DND-41 (cell line): ENCODE measurements at regions not wholly inside any gene's neighbourhood (a gene's known extent, or its start where the extent isn't known, plus 50 kb on each side); places are given as distances from the start of the nearest gene placed in this dataset.

Experiments
- ATAC-seq: fragments of 200-7000 bp; cut with Tn5 transposase; 3 replicates; pipeline ENCODE4 v1.9.1; 2021; ENCODE audit warnings: low read depth; ENCODE audit not compliant: insufficient read depth
- DNase-seq: peaks from one replicate; pipeline ENCODE4 v3.0.0-alpha.2; 2020
- H2AFZ ChIP-seq: 2 replicates; pipeline ENCODE4 v1.6.0; 2012; ENCODE audit warnings: low read depth, low read length
- H3K27ac ChIP-seq: 2 replicates; pipeline ENCODE4 v1.5.1; 2012; ENCODE audit warnings: low read length, inconsistent platforms
- H3K27me3 ChIP-seq: fragments of 200-600 bp; sonication (generic); 2 replicates; pipeline ENCODE4 v1.6.0; 2012; ENCODE audit warnings: low read length, mild to moderate bottlenecking, inconsistent platforms; ENCODE audit not compliant: insufficient read depth, poor library complexity
- H3K36me3 ChIP-seq: 2 replicates; pipeline ENCODE4 v1.5.1; 2012; ENCODE audit warnings: low read length, inconsistent platforms; ENCODE audit not compliant: insufficient read depth
- H3K4me1 ChIP-seq: 2 replicates; pipeline ENCODE4 v1.5.1; 2012; ENCODE audit warnings: mild to moderate bottlenecking, low read length; ENCODE audit not compliant: insufficient read depth
- H3K4me2 ChIP-seq: 2 replicates; pipeline ENCODE4 v1.6.0; 2012; ENCODE audit warnings: mild to moderate bottlenecking, moderate library complexity, low read length, inconsistent platforms; ENCODE audit not compliant: insufficient read depth
- H3K4me3 ChIP-seq, 2 experiments: fragments of 200-600 bp in 1 of 2; shearing (Covaris generic) in 1 of 2; 2 replicates each; pipeline ENCODE4 v1.5.1; 2012 to 2016; ENCODE audit warnings: inconsistent platforms in 2 of 2, low read length in 2 of 2, mild to moderate bottlenecking in 2 of 2, low read depth in 1 of 2, moderate library complexity in 1 of 2
- H3K79me2 ChIP-seq: 2 replicates; pipeline ENCODE4 v1.6.0; 2012; ENCODE audit warnings: low read length, inconsistent platforms; ENCODE audit not compliant: insufficient read depth
- H3K9ac ChIP-seq: 2 replicates; pipeline ENCODE4 v1.6.0; 2012; ENCODE audit warnings: low read depth, mild to moderate bottlenecking, inconsistent platforms, low read length, moderate library complexity
- H3K9me3 ChIP-seq: 2 replicates; pipeline ENCODE4 v1.5.1; 2012; ENCODE audit warnings: low read length, moderate library complexity, mild to moderate bottlenecking, inconsistent platforms; ENCODE audit not compliant: insufficient read depth, severe bottlenecking
- H4K20me1 ChIP-seq: 2 replicates; pipeline ENCODE4 v1.6.0; 2012; ENCODE audit warnings: low read length; ENCODE audit not compliant: insufficient read depth
- EZH2 ChIP-seq: IDR thresholded peaks from 3 replicates; pipeline ENCODE4 v1.6.1; 2012; ENCODE audit warnings: borderline replicate concordance, low read depth, mild to moderate bottlenecking, moderate library complexity, low read length, inconsistent platforms; ENCODE audit not compliant: severe bottlenecking
- TF ChIP-seq, protein P1 (sequence below): IDR thresholded peaks from 2 replicates; pipeline ENCODE4 v1.5.1; 2012; ENCODE audit warnings: borderline replicate concordance, low read length, moderate library complexity, mild to moderate bottlenecking; ENCODE audit not compliant: poor library complexity, severe bottlenecking; ENCODE audit errors: extremely low read depth

DNA sequence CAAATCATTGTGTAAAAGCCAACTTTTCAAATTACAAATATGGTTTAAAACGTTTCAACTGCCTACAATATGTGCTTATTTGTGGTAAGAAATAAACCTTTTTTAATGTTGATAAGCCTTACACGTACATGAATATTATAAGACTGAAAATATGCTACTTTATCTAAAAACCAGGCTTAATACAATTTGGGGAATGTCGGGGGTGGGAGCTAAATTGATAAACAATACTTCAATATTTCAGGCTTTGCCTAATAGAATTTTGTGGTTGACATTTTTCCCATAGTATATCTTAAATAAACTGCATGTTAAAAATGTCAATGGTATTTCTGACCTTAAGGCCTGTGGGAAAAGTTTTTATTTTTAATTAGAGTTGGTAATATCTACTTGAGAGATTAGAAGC, 69.8 kb upstream of the SLIT2 start:
- TF ChIP-seq, protein P1, sequence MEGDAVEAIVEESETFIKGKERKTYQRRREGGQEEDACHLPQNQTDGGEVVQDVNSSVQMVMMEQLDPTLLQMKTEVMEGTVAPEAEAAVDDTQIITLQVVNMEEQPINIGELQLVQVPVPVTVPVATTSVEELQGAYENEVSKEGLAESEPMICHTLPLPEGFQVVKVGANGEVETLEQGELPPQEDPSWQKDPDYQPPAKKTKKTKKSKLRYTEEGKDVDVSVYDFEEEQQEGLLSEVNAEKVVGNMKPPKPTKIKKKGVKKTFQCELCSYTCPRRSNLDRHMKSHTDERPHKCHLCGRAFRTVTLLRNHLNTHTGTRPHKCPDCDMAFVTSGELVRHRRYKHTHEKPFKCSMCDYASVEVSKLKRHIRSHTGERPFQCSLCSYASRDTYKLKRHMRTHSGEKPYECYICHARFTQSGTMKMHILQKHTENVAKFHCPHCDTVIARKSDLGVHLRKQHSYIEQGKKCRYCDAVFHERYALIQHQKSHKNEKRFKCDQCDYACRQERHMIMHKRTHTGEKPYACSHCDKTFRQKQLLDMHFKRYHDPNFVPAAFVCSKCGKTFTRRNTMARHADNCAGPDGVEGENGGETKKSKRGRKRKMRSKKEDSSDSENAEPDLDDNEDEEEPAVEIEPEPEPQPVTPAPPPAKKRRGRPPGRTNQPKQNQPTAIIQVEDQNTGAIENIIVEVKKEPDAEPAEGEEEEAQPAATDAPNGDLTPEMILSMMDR: no peak
- no peak for TF ChIP-seq EZH2
- ATAC-seq: no peak
- no peaks in the 10 kb centered on the region for H3K79me2 ChIP-seq
- H3K4me1 ChIP-seq: no peaks in the 10 kb centered on the region
- H3K27me3 ChIP-seq: no peaks in the 10 kb centered on the region
- H3K9me3 ChIP-seq: no peaks in the 10 kb centered on the region
- H4K20me1 ChIP-seq: no peaks in the 10 kb centered on the region
- no peak for DNase-seq
- no peak overlapping the region for H3K9ac ChIP-seq
- no peak overlapping the region for H3K4me2 ChIP-seq
- no peak overlapping the region for H2AFZ ChIP-seq
- no peak overlapping the region for H3K27ac ChIP-seq
- no peaks in the 10 kb centered on the region for H3K36me3 ChIP-seq
- H3K4me3 ChIP-seq: no peak overlapping the region

DNA sequence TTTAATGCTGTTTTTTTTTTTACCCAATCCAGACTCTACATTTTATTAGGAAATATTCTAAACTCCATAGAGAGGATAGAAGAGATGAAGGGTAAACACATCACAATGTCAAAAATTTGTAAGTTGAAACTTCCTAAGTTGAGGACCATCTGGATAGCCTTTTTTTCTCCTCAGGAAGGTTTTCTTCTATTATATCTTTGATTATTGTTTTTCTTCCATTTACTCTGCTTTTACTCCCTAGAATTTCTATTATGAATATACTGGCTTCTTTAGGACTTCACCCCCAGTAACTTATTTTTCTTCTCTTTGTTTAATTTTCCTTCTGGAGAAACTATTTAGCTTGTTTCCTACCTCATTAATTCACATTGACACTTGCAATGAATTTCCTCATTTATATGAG, 71.2 kb upstream of the SLIT2 start:
- TF ChIP-seq, protein P1: no peak
- no peak for TF ChIP-seq EZH2
- DNase-seq: no peak

DNA sequence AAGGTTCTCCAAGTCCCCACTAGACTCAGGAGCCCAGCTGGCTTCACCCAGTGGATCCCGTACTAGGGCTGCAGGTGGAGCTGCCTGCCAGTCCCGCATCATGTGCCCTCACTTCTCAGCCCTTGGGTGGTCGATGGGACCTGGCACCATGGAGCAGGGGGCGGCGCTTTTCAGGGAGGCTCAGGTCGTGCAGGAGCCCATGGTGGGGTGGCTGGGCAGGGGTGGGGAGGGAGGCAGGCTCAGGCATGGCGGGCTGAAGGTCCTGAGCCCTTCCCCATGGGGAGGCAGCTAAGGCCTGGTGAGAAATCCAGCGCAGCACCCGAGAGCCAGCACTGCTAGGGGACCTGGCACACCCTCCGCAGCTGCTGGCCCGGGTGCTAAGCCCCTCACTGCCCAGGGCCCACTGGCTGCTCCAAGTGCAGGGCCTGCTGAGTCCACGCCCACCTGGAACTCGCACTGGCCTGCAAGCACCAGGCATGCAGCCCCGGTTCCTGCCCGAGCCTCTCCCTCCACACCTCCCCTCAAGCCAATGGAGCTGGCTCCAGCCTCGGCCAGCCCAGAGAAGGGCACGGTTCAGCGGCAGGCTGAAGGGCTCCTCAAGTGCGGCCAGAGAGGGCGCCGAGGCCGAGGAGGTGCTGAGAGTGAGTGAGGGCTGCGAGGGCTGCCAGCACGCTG, 72.7 kb upstream of the SLIT2 start:
- Histone ChIP-seq H3K4me1 (no peaks in the 10 kb centered on the region), H3K27ac (no peak overlapping the region), H4K20me1 (no peaks in the 10 kb centered on the region), H3K27me3 (no peaks in the 10 kb centered on the region), H3K79me2 (no peaks in the 10 kb centered on the region), H3K9me3 (peaks cover 4% of the 10 kb centered on the region), H3K36me3 (no peaks in the 10 kb centered on the region), H3K9ac (no peak overlapping the region), H3K4me2 (no peak overlapping the region), H2AFZ (no peak overlapping the region), H3K4me3 (no peak overlapping the region)
- TF ChIP-seq, protein P1: no peak
- TF ChIP-seq EZH2: no peak
- ATAC-seq (no peak), DNase-seq (no peak)

More for the DNA sequence above, 71.2 kb upstream of the SLIT2 start:
- Histone ChIP-seq H3K79me2 (no peaks in the 10 kb centered on the region), H3K4me2 (no peak overlapping the region), H3K27me3 (no peaks in the 10 kb centered on the region), H2AFZ (no peak overlapping the region), H3K27ac (no peak overlapping the region), H3K4me3 (no peak overlapping the region), H4K20me1 (no peaks in the 10 kb centered on the region), H3K9me3 (peaks cover 4% of the 10 kb centered on the region), H3K36me3 (no peaks in the 10 kb centered on the region), H3K4me1 (no peaks in the 10 kb centered on the region), H3K9ac (no peak overlapping the region)
- no peak for ATAC-seq
